Right lobe of liver (tissue), 4 donors: ENCODE measurements at regions not wholly inside any gene's neighbourhood (a gene's known extent, or its start where the extent isn't known, plus 50 kb on each side); places are given as distances from the start of the nearest gene placed in this dataset.

Source experiments
- POLR2A ChIP-seq: fragments of 450-650 bp; IDR thresholded peaks from one replicate; pipeline ENCODE4 v1.6.1; 2017; ENCODE audit warnings: antibody characterized with exemption, mild to moderate bottlenecking
- TF ChIP-seq, protein P1 (sequence below), 4 donors: fragments of 200-600 bp in 3 of 4; fragments of 450-650 bp in 1 of 4; IDR thresholded peaks; one replicate each; pipeline versions ENCODE4 v1.5.1 to v1.8.0; 2016 to 2022; ENCODE audit warnings: antibody characterized with exemption in 4 of 4, mild to moderate bottlenecking in 2 of 4
- donor health status: DM: no; HTN: no; CAD: no.
- donor health status: DM: no; HTN: no; CAD: no.
- donor health status: DM: no; HTN: yes; CAD: no.

DNA sequence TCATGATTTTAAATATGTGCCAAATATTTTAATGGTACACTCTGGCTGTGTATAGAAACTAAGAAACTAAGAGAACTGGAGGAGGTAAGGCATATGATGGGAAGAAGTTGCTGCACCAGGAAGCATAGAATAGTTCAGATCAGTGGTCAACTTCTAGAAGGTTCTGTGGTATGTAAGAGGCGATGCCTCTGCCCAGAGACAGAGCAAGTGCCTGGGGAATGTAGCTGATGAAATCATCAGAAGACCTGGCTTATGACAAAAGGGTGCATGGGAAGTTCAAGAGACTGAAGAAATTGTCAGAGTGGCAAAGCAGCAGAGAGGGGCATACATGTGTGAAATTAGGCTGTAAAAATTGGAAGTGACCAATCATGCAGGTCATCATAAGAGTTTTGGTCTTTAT, 580.8 kb downstream of the BMP2 start:
- TF ChIP-seq, protein P1, sequence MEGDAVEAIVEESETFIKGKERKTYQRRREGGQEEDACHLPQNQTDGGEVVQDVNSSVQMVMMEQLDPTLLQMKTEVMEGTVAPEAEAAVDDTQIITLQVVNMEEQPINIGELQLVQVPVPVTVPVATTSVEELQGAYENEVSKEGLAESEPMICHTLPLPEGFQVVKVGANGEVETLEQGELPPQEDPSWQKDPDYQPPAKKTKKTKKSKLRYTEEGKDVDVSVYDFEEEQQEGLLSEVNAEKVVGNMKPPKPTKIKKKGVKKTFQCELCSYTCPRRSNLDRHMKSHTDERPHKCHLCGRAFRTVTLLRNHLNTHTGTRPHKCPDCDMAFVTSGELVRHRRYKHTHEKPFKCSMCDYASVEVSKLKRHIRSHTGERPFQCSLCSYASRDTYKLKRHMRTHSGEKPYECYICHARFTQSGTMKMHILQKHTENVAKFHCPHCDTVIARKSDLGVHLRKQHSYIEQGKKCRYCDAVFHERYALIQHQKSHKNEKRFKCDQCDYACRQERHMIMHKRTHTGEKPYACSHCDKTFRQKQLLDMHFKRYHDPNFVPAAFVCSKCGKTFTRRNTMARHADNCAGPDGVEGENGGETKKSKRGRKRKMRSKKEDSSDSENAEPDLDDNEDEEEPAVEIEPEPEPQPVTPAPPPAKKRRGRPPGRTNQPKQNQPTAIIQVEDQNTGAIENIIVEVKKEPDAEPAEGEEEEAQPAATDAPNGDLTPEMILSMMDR (IDR thresholded peaks at IDR 0.05), result no peak
- no peak for TF ChIP-seq POLR2A
